Amygdala (tissue), 56 donors: ENCODE measurements at regions not wholly inside any gene's neighbourhood (a gene's known extent, or its start where the extent isn't known, plus 50 kb on each side); places are given as distances from the start of the nearest gene placed in this dataset.
"Not testable (repeated sequence)": the region's sequence is repeated elsewhere in the genome, so short reads cannot be mapped to it uniquely, and the experiment has no call there.

Source experiments
- DNase-seq, 56 donors: peaks; one replicate each; lab custom pipeline; 2025; lab: John Stamatoyannopoulos, UW

- peak in 2 of 56 donors; percentile 0 to 8 for DNase-seq
Measured at GRCh38 chr12:75812271-75813018, 219.1 kb downstream of the PHLDA1 start.

- DNase-seq: no peak
Measured at GRCh38 chr12:75809746-75810145, 221.8 kb downstream of the PHLDA1 start.

- no peak for DNase-seq
Measured at GRCh38 chr12:75807494-75807893, 224.1 kb downstream of the PHLDA1 start.

GRCh38 chr12:75805905-75806304, 225.7 kb downstream of the PHLDA1 start:
- no peak for DNase-seq

GRCh38 chr12:75805320-75805719, 226.3 kb downstream of the PHLDA1 start:
- DNase-seq: no peak

- no peak for DNase-seq
Measured at GRCh38 chr12:75798136-75798926, 233.2 kb downstream of the PHLDA1 start.

GRCh38 chr12:75795125-75795524, 236.5 kb downstream of the PHLDA1 start:
- no peak for DNase-seq

- DNase-seq: no peak
Measured at GRCh38 chr12:75792687-75793086, 238.9 kb downstream of the PHLDA1 start.

GRCh38 chr12:75790219-75790618, 241.4 kb downstream of the PHLDA1 start:
- DNase-seq: no peak

- not testable (repeated sequence) for DNase-seq
Measured at GRCh38 chr12:75787146-75787545, 244.4 kb downstream of the PHLDA1 start.

GRCh38 chr12:75786070-75786469, 245.5 kb downstream of the PHLDA1 start:
- DNase-seq: no peak

GRCh38 chr12:75784591-75784990, 247.0 kb downstream of the PHLDA1 start:
- DNase-seq: peak in 33 of 56 donors; percentile 1 to 59 (median 12)

GRCh38 chr12:75783093-75783877, 248.3 kb downstream of the PHLDA1 start:
- DNase-seq: no peak

GRCh38 chr12:75782069-75782581, 249.5 kb downstream of the PHLDA1 start:
- DNase-seq: no peak

- no peak for DNase-seq
Measured at GRCh38 chr12:75781532-75782046, 250.0 kb downstream of the PHLDA1 start.

- DNase-seq: no peak
Measured at GRCh38 chr12:75779891-75780496, 251.6 kb downstream of the PHLDA1 start.

GRCh38 chr12:75774261-75775052, 257.1 kb downstream of the PHLDA1 start:
- DNase-seq: no peak

GRCh38 chr12:75773377-75773776, 258.2 kb downstream of the PHLDA1 start:
- DNase-seq: no peak

GRCh38 chr12:75771023-75771422, 259.6 kb upstream of the KRR1 start:
- no peak for DNase-seq
